ENCODE measurements at regions not wholly inside any gene's neighbourhood (a gene's known extent, or its start where the extent isn't known, plus 50 kb on each side); places are given as distances from the start of the nearest gene placed in this dataset.

DNA sequence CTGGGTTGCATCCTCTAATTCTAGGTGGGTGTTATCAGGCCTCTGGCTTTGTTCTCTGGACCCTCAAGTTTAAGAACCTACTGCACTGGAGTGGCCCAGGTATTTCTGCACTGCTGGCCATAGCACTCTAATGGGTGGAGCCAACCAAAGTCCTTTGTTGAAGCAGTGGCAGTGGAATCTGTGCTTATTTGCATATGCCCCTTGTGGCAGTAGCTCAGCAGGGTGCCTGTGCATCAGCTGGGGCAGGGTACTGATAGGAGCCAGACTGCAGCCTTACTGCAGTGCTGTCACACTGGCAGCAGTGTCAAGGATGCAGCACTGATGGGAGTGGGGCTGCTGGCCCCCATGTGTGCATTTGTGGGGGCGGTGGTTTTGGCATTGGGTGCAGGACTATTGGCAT is 660.6 kb downstream of the LRRIQ3 start (continued):
- TF ChIP-seq RARB (CRISPR knock-in tag; IDR thresholded peaks at IDR 0.05) (no peak), ZNF565 (CRISPR knock-in tag; conservative IDR thresholded peaks at IDR 0.05; ENCODE audit: low read depth) (no peak), ZNF70 (CRISPR knock-in tag; IDR thresholded peaks at IDR 0.05) (no peak), ESRRG (CRISPR knock-in tag; IDR thresholded peaks at IDR 0.05) (no peak), CSDC2 (CRISPR knock-in tag; IDR thresholded peaks at IDR 0.05) (no peak), SNAI2 (CRISPR knock-in tag; IDR thresholded peaks at IDR 0.05) (no peak)
- TF ChIP-seq, protein P1, sequence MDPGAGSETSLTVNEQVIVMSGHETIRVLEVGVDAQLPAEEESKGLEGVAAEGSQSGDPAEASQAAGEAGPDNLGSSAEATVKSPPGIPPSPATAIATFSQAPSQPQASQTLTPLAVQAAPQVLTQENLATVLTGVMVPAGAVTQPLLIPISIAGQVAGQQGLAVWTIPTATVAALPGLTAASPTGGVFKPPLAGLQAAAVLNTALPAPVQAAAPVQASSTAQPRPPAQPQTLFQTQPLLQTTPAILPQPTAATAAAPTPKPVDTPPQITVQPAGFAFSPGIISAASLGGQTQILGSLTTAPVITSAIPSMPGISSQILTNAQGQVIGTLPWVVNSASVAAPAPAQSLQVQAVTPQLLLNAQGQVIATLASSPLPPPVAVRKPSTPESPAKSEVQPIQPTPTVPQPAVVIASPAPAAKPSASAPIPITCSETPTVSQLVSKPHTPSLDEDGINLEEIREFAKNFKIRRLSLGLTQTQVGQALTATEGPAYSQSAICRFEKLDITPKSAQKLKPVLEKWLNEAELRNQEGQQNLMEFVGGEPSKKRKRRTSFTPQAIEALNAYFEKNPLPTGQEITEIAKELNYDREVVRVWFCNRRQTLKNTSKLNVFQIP (CRISPR knock-in tag; IDR thresholded peaks at IDR 0.05; ENCODE audit: borderline replicate concordance, low read depth): no peak

GRCh38 chr1:73517603-73518191 is 680.3 kb downstream of the LRRIQ3 start:
- no peak for TF ChIP-seq ESRRG (CRISPR knock-in tag; IDR thresholded peaks at IDR 0.05)
- no peak for ATAC-seq

- TF ChIP-seq, protein P2, sequence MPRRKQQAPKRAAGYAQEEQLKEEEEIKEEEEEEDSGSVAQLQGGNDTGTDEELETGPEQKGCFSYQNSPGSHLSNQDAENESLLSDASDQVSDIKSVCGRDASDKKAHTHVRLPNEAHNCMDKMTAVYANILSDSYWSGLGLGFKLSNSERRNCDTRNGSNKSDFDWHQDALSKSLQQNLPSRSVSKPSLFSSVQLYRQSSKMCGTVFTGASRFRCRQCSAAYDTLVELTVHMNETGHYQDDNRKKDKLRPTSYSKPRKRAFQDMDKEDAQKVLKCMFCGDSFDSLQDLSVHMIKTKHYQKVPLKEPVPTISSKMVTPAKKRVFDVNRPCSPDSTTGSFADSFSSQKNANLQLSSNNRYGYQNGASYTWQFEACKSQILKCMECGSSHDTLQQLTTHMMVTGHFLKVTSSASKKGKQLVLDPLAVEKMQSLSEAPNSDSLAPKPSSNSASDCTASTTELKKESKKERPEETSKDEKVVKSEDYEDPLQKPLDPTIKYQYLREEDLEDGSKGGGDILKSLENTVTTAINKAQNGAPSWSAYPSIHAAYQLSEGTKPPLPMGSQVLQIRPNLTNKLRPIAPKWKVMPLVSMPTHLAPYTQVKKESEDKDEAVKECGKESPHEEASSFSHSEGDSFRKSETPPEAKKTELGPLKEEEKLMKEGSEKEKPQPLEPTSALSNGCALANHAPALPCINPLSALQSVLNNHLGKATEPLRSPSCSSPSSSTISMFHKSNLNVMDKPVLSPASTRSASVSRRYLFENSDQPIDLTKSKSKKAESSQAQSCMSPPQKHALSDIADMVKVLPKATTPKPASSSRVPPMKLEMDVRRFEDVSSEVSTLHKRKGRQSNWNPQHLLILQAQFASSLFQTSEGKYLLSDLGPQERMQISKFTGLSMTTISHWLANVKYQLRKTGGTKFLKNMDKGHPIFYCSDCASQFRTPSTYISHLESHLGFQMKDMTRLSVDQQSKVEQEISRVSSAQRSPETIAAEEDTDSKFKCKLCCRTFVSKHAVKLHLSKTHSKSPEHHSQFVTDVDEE (CRISPR knock-in tag; IDR thresholded peaks at IDR 0.05): no peak
- TF ChIP-seq, protein P3, sequence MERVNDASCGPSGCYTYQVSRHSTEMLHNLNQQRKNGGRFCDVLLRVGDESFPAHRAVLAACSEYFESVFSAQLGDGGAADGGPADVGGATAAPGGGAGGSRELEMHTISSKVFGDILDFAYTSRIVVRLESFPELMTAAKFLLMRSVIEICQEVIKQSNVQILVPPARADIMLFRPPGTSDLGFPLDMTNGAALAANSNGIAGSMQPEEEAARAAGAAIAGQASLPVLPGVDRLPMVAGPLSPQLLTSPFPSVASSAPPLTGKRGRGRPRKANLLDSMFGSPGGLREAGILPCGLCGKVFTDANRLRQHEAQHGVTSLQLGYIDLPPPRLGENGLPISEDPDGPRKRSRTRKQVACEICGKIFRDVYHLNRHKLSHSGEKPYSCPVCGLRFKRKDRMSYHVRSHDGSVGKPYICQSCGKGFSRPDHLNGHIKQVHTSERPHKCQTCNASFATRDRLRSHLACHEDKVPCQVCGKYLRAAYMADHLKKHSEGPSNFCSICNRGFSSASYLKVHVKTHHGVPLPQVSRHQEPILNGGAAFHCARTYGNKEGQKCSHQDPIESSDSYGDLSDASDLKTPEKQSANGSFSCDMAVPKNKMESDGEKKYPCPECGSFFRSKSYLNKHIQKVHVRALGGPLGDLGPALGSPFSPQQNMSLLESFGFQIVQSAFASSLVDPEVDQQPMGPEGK (CRISPR knock-in tag; IDR thresholded peaks at IDR 0.05; ENCODE audit: borderline replicate concordance): no peak
- ATAC-seq: no peak
Observed at GRCh38 chr1:73516451-73516850, 681.5 kb downstream of the LRRIQ3 start.

- ATAC-seq: no peak
- TF ChIP-seq ZNF70 (CRISPR knock-in tag; IDR thresholded peaks at IDR 0.05) (no peak), ZFP3 (CRISPR knock-in tag; IDR thresholded peaks at IDR 0.05) (no peak), RARB (CRISPR knock-in tag; IDR thresholded peaks at IDR 0.05) (no peak), ARNTL (CRISPR knock-in tag; IDR thresholded peaks at IDR 0.05; ENCODE audit: borderline replicate concordance, low read depth) (no peak), ESRRG (CRISPR knock-in tag; IDR thresholded peaks at IDR 0.05) (no peak), CREB5 (CRISPR knock-in tag; IDR thresholded peaks at IDR 0.05; ENCODE audit: low read depth) (no peak), PPARA (CRISPR knock-in tag; IDR thresholded peaks at IDR 0.05; ENCODE audit: borderline replicate concordance) (no peak), GLIS3 (CRISPR knock-in tag; IDR thresholded peaks at IDR 0.05) (no peak), TCF4 (CRISPR knock-in tag; IDR thresholded peaks at IDR 0.05; ENCODE audit: borderline replicate concordance) (no peak), CSDC2 (CRISPR knock-in tag; IDR thresholded peaks at IDR 0.05) (no peak), ZC3H10 (CRISPR knock-in tag; IDR thresholded peaks at IDR 0.05) (no peak), ZNF565 (CRISPR knock-in tag; conservative IDR thresholded peaks at IDR 0.05; ENCODE audit: low read depth) (no peak), ZNF8 (CRISPR knock-in tag; IDR thresholded peaks at IDR 0.05) (no peak), ZFP30 (CRISPR knock-in tag; IDR thresholded peaks at IDR 0.05) (no peak), ISL1 (CRISPR knock-in tag; IDR thresholded peaks at IDR 0.05) (no peak), SNAI2 (CRISPR knock-in tag; IDR thresholded peaks at IDR 0.05) (no peak)
- TF ChIP-seq, protein P3 (CRISPR knock-in tag; IDR thresholded peaks at IDR 0.05; ENCODE audit: borderline replicate concordance): no peak
- TF ChIP-seq, protein P2 (CRISPR knock-in tag; IDR thresholded peaks at IDR 0.05): no peak
Observed at GRCh38 chr1:73511038-73511437, 686.9 kb downstream of the LRRIQ3 start.
